Body of pancreas (tissue), 4 donors: ENCODE measurements at regions not wholly inside any gene's neighbourhood (a gene's known extent, or its start where the extent isn't known, plus 50 kb on each side); places are given as distances from the start of the nearest gene placed in this dataset.

ENCODE experiments used
- CTCF ChIP-seq, 7 experiments: fragments of 450-650 bp in 4 of 7; fragments of 200-600 bp in 3 of 7; sonication (generic) in 3 of 7; IDR thresholded peaks; one replicate each; pipeline ENCODE4 v1.5.1; 2016 to 2019; ENCODE audit warnings: antibody characterized with exemption in 7 of 7
- POLR2A ChIP-seq, 3 donors: fragments of 450-650 bp; IDR thresholded peaks; one replicate each; pipeline ENCODE4 v1.6.1; 2016; ENCODE audit warnings: antibody characterized with exemption in 3 of 3, mild to moderate bottlenecking in 2 of 3

- TF ChIP-seq POLR2A (IDR thresholded peaks at IDR 0.05) = no peak
- TF ChIP-seq CTCF (IDR thresholded peaks at IDR 0.05) = no peak
Observed at GRCh38 chr3:126291537-126291936, 65.7 kb downstream of the KLF15 start.
